ENCODE measurements at regions not wholly inside any gene's neighbourhood (a gene's known extent, or its start where the extent isn't known, plus 50 kb on each side); places are given as distances from the start of the nearest gene placed in this dataset.

GRCh38 chr4:178823673-178824295 lies 1381.5 kb upstream of the AGA start:
- H3K4me1 ChIP-seq: no peaks in the 10 kb centered on the region
- DNase-seq (no peak), ATAC-seq (no peak)
- no peak for TF ChIP-seq CTCF (IDR thresholded peaks at IDR 0.05)
- H3K4me3 ChIP-seq: no peak overlapping the region
- peaks cover 0 to 6% (median 0%) of the 10 kb centered on the region in 11 donors for H3K9me3 ChIP-seq
- H3K27ac ChIP-seq: no peak overlapping the region
- no peaks in the 10 kb centered on the region for H3K27me3 ChIP-seq
- WGBS, 2 donors: 68 to 70% methylated on average over 2 of the region's 2 CpGs
- intact Hi-C loops (cut with DNase I): no loop called here
- H3K36me3 ChIP-seq: no peaks in the 10 kb centered on the region

GRCh38 chr4:178836865-178837264 lies 1394.6 kb upstream of the AGA start:
- Histone ChIP-seq H3K4me3 (no peak overlapping the region), H3K9me3 (peaks cover 0 to under 1% (median 0%) of the 10 kb centered on the region in 11 donors), H3K36me3 (no peaks in the 10 kb centered on the region), H3K27ac (no peak overlapping the region), H3K27me3 (no peaks in the 10 kb centered on the region), H3K4me1 (no peaks in the 10 kb centered on the region)
- intact Hi-C loops (cut with DNase I): no loop called here
- no peak for ATAC-seq
- TF ChIP-seq CTCF (IDR thresholded peaks at IDR 0.05): no peak
- no peak for DNase-seq
- 92 to 93% methylated on average over 1 of the region's 1 CpG for WGBS, 2 donors

GRCh38 chr4:178838776-178839175 lies 1396.5 kb upstream of the AGA start:
- H3K4me3 ChIP-seq: no peak overlapping the region
- WGBS, 2 donors: 74 to 82% methylated on average over 2 of the region's 2 CpGs
- DNase-seq (no peak), ATAC-seq (no peak)
- no peaks in the 10 kb centered on the region for H3K27me3 ChIP-seq
- H3K4me1 ChIP-seq: no peaks in the 10 kb centered on the region
- intact Hi-C loops (cut with DNase I): no loop called here
- H3K27ac ChIP-seq: no peak overlapping the region
- H3K36me3 ChIP-seq: no peaks in the 10 kb centered on the region
- peaks cover 0 to 7% (median 0%) of the 10 kb centered on the region in 11 donors for H3K9me3 ChIP-seq
- no peak for TF ChIP-seq CTCF (IDR thresholded peaks at IDR 0.05)

DNA sequence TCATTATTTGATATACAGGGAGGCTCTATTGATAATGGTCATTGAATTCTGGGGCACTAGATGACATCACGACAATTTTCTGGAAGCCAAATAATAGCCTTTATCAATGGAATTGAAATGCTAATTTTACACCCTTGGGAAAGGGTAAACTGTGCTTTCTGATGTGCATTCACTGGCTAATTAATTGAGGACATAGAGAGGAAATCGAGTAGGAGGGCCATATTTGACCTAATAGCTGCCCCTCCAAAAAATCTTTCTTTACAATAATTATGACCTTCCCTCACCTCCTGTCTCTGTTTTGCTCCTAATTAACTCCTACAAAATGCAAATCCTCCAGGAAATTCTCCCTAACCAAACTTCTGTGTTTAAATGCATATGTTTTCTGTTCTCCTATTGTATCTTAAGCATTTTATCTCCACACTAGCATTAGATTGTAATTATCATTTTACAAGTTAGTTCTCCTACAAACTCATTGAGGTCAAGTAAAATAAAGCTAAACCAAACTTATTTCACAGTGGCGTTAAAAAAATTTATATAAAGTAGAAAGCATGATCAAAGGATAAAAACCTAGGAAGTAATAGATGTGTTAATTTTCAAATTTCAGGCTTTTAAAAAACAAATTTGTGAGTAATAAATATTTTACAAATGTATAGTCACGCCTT lies 1414.0 kb upstream of the AGA start:
- intact Hi-C loops (cut with DNase I): no loop called here
- no peaks in the 10 kb centered on the region for H3K27me3 ChIP-seq

More for the DNA sequence above, 1414.0 kb upstream of the AGA start:
- no peak for ATAC-seq
- H3K27ac ChIP-seq: no peak overlapping the region
- no peaks in the 10 kb centered on the region for H3K4me1 ChIP-seq
- DNase-seq: no peak
- no peaks in the 10 kb centered on the region for H3K9me3 ChIP-seq
- H3K36me3 ChIP-seq: no peaks in the 10 kb centered on the region
- WGBS, 2 donors: 51 to 54% methylated on average over 4 of the region's 4 CpGs
- no peak for TF ChIP-seq CTCF (IDR thresholded peaks at IDR 0.05)
- no peak overlapping the region for H3K4me3 ChIP-seq
